RCC 7860 (cell line): ENCODE measurements at regions not wholly inside any gene's neighbourhood (a gene's known extent, or its start where the extent isn't known, plus 50 kb on each side); places are given as distances from the start of the nearest gene placed in this dataset.
"Not testable (repeated sequence)": the region's sequence is repeated elsewhere in the genome, so short reads cannot be mapped to it uniquely, and the experiment has no call there.

Source experiments
- DNase-seq: peaks from one replicate; pipeline ENCODE4 v3.0.0-alpha.2; 2015; ENCODE audit warnings: low spot score
- FAIRE-seq: peaks from 2 replicates; lab custom pipeline; 2012; peaks lifted over from hg19 to GRCh38; lab: Jason Lieb, UNC

DNA sequence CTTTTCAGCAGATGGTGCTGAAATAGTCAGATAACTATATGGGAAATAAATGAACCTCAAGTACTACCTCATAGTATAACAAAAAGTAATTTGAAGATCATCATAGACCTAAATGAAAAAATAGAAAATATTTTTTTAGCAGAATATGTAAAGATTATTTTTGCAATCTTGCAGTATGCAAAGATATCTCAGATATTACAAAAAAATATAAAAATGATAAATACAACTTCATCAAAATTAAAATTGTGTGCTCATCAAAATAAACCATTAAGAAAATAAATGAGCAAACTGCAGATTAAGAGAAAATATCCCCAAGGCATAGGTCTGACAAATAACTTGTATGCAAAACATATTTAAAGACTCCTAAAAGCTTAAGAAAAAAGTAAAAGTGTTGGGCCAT, 83.4 kb upstream of the KCND2 start:
- DNase-seq (no peak), FAIRE-seq (no peak)

DNA sequence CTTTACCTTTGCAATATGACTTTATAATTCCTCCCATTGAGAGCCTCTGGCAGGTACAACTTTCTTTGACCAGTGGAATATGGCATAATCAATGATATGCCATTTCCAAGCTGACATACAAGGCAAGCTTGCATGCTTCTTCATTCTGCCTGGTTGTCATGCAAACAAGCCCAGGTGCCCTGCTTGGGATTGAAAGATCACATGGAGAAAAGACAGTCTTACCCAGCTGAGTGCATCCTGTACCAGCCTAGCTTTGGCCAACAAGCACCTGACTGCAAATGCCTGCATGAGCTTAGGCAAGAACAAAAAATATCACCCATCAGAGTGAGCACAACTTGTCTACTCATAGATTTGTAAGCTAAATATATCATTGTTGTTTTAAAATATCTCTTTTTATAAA, 82.9 kb upstream of the KCND2 start:
- FAIRE-seq, result no peak
- no peak for DNase-seq

- no peak for FAIRE-seq
- DNase-seq, result no peak
Observed at GRCh38 chr7:120190566-120190965, 82.4 kb upstream of the KCND2 start.

- not testable (repeated sequence) for DNase-seq, FAIRE-seq
Observed at GRCh38 chr7:120191423-120191822, 81.6 kb upstream of the KCND2 start.

GRCh38 chr7:120201290-120201689, 71.7 kb upstream of the KCND2 start:
- DNase-seq (no peak), FAIRE-seq (no peak)

DNA sequence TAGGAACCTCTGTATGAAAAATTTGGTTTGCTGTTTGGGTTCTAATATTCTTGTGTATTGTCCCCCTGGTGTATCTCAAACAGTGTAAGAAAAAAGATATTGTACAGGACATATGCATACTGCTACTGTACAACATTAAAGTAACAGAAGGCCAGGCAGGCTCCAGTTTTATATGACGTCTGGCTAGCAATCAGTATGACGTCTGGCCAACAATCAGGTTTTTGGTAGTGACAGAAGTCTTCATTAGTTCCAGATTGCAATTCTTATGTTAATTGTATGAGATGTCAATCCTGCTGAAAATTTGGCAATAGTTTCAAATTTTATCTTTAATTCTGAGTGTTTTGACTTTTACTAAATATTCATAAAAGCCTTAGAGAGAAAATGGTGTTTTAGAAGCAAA, 67.9 kb upstream of the KCND2 start:
- DNase-seq (no peak), FAIRE-seq (no peak)

- FAIRE-seq (no peak), DNase-seq (no peak)
Observed at GRCh38 chr7:120207037-120207436, 65.9 kb upstream of the KCND2 start.

GRCh38 chr7:120215654-120216053, 57.3 kb upstream of the KCND2 start:
- FAIRE-seq (no peak), DNase-seq (no peak)

- DNase-seq (no peak), FAIRE-seq (no peak)
Observed at GRCh38 chr7:120216947-120217346, 56.0 kb upstream of the KCND2 start.

DNA sequence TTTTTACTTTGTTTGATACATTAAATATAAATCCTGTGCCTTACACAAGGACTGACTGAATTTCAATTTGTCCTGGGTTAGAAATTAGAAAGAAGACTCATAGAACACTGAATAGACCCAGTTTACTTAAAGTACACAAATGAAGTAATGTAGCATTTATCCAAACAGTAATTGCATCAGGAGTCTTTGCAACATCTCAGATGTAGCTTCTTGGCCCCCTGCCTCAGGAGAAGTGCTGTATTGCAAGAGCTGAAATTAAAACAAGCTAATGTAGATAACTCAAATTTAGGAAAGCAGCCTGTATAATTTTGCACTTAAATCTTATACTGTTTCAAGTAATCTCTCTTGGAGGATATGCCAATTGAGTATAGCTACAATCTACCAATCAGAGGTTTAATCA, 54.3 kb upstream of the KCND2 start:
- DNase-seq, result no peak
- no peak for FAIRE-seq

GRCh38 chr7:120221666-120222065, 51.3 kb upstream of the KCND2 start:
- FAIRE-seq, result no peak
- DNase-seq, result no peak
